ENCODE measurements at regions not wholly inside any gene's neighbourhood (a gene's known extent, or its start where the extent isn't known, plus 50 kb on each side); places are given as distances from the start of the nearest gene placed in this dataset.

GRCh38 chr2:217706095-217706494 is 296.7 kb downstream of the TNS1 start:
- H2BK15ac ChIP-seq (replicated peaks; ENCODE audit: low read depth), result no peak overlapping the region
- no peak overlapping the region for H3K56ac ChIP-seq (ENCODE audit: low read length)
- no peak for DNase-seq
- no peak overlapping the region for H2AK5ac ChIP-seq (ENCODE audit: low read length)
- H2BK120ac ChIP-seq (ENCODE audit: low read depth, low read length), result no peak overlapping the region
- no peak overlapping the region for H3K18ac ChIP-seq (ENCODE audit: low read length)
- no peaks in the 10 kb centered on the region for H3K79me1 ChIP-seq (ENCODE audit: low read length)
- peaks cover 6% of the 10 kb centered on the region for H3K4me1 ChIP-seq (ENCODE audit: control insufficient read depth, low read depth, low read length)
- H3K79me2 ChIP-seq (ENCODE audit: control insufficient read depth, insufficient read depth, low read length), result no peaks in the 10 kb centered on the region
- WGBS (ENCODE audit: extremely low coverage, insufficient coverage, low lambda C conversion rate), result no CpG with 5 or more reads among the region's 1 CpG
- H3K4me2 ChIP-seq (ENCODE audit: low read length), result no peak overlapping the region
- H3K4ac ChIP-seq (ENCODE audit: low read depth, low read length), result no peak overlapping the region
- H3K23ac ChIP-seq (ENCODE audit: low read length), result no peak overlapping the region
- H4K8ac ChIP-seq (ENCODE audit: low read depth, low read length), result no peak overlapping the region
- H3K9ac ChIP-seq (ENCODE audit: low read length), result no peak overlapping the region
- no peak overlapping the region for H3K27ac ChIP-seq (ENCODE audit: low read depth, low read length)
- H3K27me3 ChIP-seq (ENCODE audit: insufficient read depth, low read length, poor library complexity), result no peaks in the 10 kb centered on the region
- no peak overlapping the region for H2BK5ac ChIP-seq (ENCODE audit: low read length)
- H4K5ac ChIP-seq (ENCODE audit: low read length), result no peak overlapping the region
- H3K36me3 ChIP-seq (ENCODE audit: control insufficient read depth, insufficient read depth, low read length), result no peaks in the 10 kb centered on the region
- H3K4me3 ChIP-seq (ENCODE audit: low read length), result no peak overlapping the region

DNA sequence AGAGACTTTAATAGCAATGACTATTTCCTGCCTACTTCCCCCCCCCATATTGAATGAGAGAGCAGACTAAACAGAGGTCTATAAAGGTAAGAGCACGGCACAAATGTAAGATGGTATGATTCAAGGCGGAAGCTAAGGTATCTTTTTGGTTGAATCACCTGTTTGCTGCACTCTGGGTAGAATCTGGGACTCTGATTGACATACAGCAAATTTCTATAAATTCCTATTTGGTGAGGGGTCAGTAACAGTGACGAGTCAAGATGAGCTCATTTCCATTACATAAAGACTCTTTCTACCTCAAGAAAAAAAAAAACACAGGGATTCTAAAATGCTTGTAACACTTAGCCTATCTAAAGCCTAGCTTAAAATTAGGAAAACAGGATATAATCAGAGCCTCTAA is 297.3 kb downstream of the TNS1 start:
- no peak overlapping the region for H3K4me3 ChIP-seq (ENCODE audit: low read length)
- H3K79me2 ChIP-seq (ENCODE audit: control insufficient read depth, insufficient read depth, low read length), result no peaks in the 10 kb centered on the region
- no peak overlapping the region for H3K27ac ChIP-seq (ENCODE audit: low read depth, low read length)
- H3K23ac ChIP-seq (ENCODE audit: low read length), result no peak overlapping the region
- H3K9ac ChIP-seq (ENCODE audit: low read length), result no peak overlapping the region
- H3K4me1 ChIP-seq (ENCODE audit: control insufficient read depth, low read depth, low read length), result peaks cover 6% of the 10 kb centered on the region
- no peaks in the 10 kb centered on the region for H3K27me3 ChIP-seq (ENCODE audit: insufficient read depth, low read length, poor library complexity)
- no peak overlapping the region for H4K5ac ChIP-seq (ENCODE audit: low read length)
- no peak overlapping the region for H2BK120ac ChIP-seq (ENCODE audit: low read depth, low read length)
- H3K56ac ChIP-seq (ENCODE audit: low read length), result no peak overlapping the region
- no peak overlapping the region for H3K4ac ChIP-seq (ENCODE audit: low read depth, low read length)
- no peak overlapping the region for H2BK5ac ChIP-seq (ENCODE audit: low read length)
- DNase-seq, result no peak
- no peak overlapping the region for H3K18ac ChIP-seq (ENCODE audit: low read length)
- no peak overlapping the region for H2BK15ac ChIP-seq (replicated peaks; ENCODE audit: low read depth)
- H3K79me1 ChIP-seq (ENCODE audit: low read length), result no peaks in the 10 kb centered on the region
- H3K36me3 ChIP-seq (ENCODE audit: control insufficient read depth, insufficient read depth, low read length), result no peaks in the 10 kb centered on the region
- no peak overlapping the region for H4K8ac ChIP-seq (ENCODE audit: low read depth, low read length)
- WGBS (ENCODE audit: extremely low coverage, insufficient coverage, low lambda C conversion rate), result no CpG with 5 or more reads among the region's 3 CpGs
- H2AK5ac ChIP-seq (ENCODE audit: low read length), result no peak overlapping the region
- no peak overlapping the region for H3K4me2 ChIP-seq (ENCODE audit: low read length)

DNA sequence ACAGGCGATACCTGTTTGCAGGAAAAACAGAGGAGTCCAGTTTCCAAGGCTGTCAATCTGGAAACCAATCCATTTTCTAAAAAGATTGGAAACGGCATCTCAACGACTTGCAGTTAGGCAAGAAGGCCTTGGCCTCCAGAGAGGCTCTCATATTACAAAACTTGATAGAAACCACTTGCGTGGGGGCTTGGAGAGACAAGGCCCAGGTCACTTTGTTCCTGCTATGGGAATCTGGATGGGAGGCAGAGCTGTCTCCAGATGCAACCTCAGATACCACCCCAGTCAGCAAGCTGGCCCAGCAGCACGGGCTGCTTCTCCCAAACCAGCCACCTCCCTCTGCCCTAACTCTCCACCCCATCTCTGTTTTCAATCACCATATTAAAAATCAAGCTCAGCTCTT is 298.8 kb downstream of the TNS1 start:
- Histone ChIP-seq H3K4me1 (ENCODE audit: control insufficient read depth, low read depth, low read length) (no peaks in the 10 kb centered on the region), H2BK15ac (replicated peaks; ENCODE audit: low read depth) (no peak overlapping the region), H3K27ac (ENCODE audit: low read depth, low read length) (no peak overlapping the region), H3K18ac (ENCODE audit: low read length) (no peak overlapping the region), H3K4me3 (ENCODE audit: low read length) (no peak overlapping the region), H4K8ac (ENCODE audit: low read depth, low read length) (no peak overlapping the region), H3K56ac (ENCODE audit: low read length) (no peak overlapping the region), H2BK5ac (ENCODE audit: low read length) (no peak overlapping the region), H3K36me3 (ENCODE audit: control insufficient read depth, insufficient read depth, low read length) (no peaks in the 10 kb centered on the region), H3K79me1 (ENCODE audit: low read length) (no peaks in the 10 kb centered on the region), H3K9ac (ENCODE audit: low read length) (no peak overlapping the region), H3K4ac (ENCODE audit: low read depth, low read length) (no peak overlapping the region), H4K5ac (ENCODE audit: low read length) (no peak overlapping the region), H3K4me2 (ENCODE audit: low read length) (no peak overlapping the region), H3K23ac (ENCODE audit: low read length) (no peak overlapping the region), H3K27me3 (ENCODE audit: insufficient read depth, low read length, poor library complexity) (no peaks in the 10 kb centered on the region), H3K79me2 (ENCODE audit: control insufficient read depth, insufficient read depth, low read length) (no peaks in the 10 kb centered on the region), H2BK120ac (ENCODE audit: low read depth, low read length) (no peak overlapping the region), H2AK5ac (ENCODE audit: low read length) (no peak overlapping the region)
- no peak for DNase-seq
- WGBS (ENCODE audit: extremely low coverage, insufficient coverage, low lambda C conversion rate), result no CpG with 5 or more reads among the region's 5 CpGs

GRCh38 chr2:217703102-217703501 is 299.7 kb downstream of the TNS1 start:
- Histone ChIP-seq H2BK5ac (ENCODE audit: low read length) (no peak overlapping the region), H3K9ac (ENCODE audit: low read length) (no peak overlapping the region), H4K8ac (ENCODE audit: low read depth, low read length) (no peak overlapping the region), H2AK5ac (ENCODE audit: low read length) (no peak overlapping the region), H3K56ac (ENCODE audit: low read length) (no peak overlapping the region), H2BK120ac (ENCODE audit: low read depth, low read length) (no peak overlapping the region), H3K79me1 (ENCODE audit: low read length) (no peaks in the 10 kb centered on the region), H3K18ac (ENCODE audit: low read length) (no peak overlapping the region), H3K27ac (ENCODE audit: low read depth, low read length) (no peak overlapping the region), H3K4me3 (ENCODE audit: low read length) (no peak overlapping the region), H2BK15ac (replicated peaks; ENCODE audit: low read depth) (no peak overlapping the region), H3K27me3 (ENCODE audit: insufficient read depth, low read length, poor library complexity) (no peaks in the 10 kb centered on the region), H4K5ac (ENCODE audit: low read length) (no peak overlapping the region), H3K4me2 (ENCODE audit: low read length) (no peak overlapping the region), H3K79me2 (ENCODE audit: control insufficient read depth, insufficient read depth, low read length) (no peaks in the 10 kb centered on the region), H3K36me3 (ENCODE audit: control insufficient read depth, insufficient read depth, low read length) (no peaks in the 10 kb centered on the region), H3K4me1 (ENCODE audit: control insufficient read depth, low read depth, low read length) (no peaks in the 10 kb centered on the region), H3K4ac (ENCODE audit: low read depth, low read length) (no peak overlapping the region), H3K23ac (ENCODE audit: low read length) (no peak overlapping the region)
- WGBS (ENCODE audit: extremely low coverage, insufficient coverage, low lambda C conversion rate), result no CpG with 5 or more reads among the region's 5 CpGs
- DNase-seq, result no peak

DNA sequence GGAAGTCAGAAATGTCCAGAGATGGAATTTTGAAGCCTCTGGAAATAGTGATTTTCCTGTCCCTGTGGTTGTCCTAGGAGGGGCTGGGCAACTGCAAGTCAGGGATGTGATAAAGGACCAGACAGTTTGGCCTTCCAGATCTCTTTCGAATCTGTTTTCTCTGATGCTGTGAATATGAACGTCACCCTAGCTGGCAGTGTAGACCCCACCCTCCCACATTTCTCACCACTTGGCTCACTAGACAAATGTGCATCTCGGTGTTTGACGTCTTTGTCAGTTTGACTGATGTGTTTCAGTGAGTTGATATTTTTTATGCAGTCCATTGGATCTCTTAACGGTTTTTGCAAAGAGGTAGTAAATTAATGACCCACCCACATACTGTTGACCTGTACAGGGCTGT is 301.2 kb downstream of the TNS1 start:
- no peak overlapping the region for H3K4me2 ChIP-seq (ENCODE audit: low read length)
- no peak overlapping the region for H2BK15ac ChIP-seq (replicated peaks; ENCODE audit: low read depth)
- H3K27ac ChIP-seq (ENCODE audit: low read depth, low read length), result no peak overlapping the region
- H3K79me1 ChIP-seq (ENCODE audit: low read length), result no peaks in the 10 kb centered on the region
- no peak overlapping the region for H3K4ac ChIP-seq (ENCODE audit: low read depth, low read length)
- no peak overlapping the region for H3K56ac ChIP-seq (ENCODE audit: low read length)
- H2BK5ac ChIP-seq (ENCODE audit: low read length), result no peak overlapping the region
- H3K79me2 ChIP-seq (ENCODE audit: control insufficient read depth, insufficient read depth, low read length), result no peaks in the 10 kb centered on the region
- no peaks in the 10 kb centered on the region for H3K4me1 ChIP-seq (ENCODE audit: control insufficient read depth, low read depth, low read length)
- no peak overlapping the region for H3K18ac ChIP-seq (ENCODE audit: low read length)
- no peak overlapping the region for H3K4me3 ChIP-seq (ENCODE audit: low read length)
- H2AK5ac ChIP-seq (ENCODE audit: low read length), result no peak overlapping the region
- no CpG with 5 or more reads among the region's 5 CpGs for WGBS (ENCODE audit: extremely low coverage, insufficient coverage, low lambda C conversion rate)
- DNase-seq, result no peak
- H3K36me3 ChIP-seq (ENCODE audit: control insufficient read depth, insufficient read depth, low read length), result no peaks in the 10 kb centered on the region
- H4K5ac ChIP-seq (ENCODE audit: low read length), result no peak overlapping the region
- no peak overlapping the region for H3K9ac ChIP-seq (ENCODE audit: low read length)
- no peak overlapping the region for H3K23ac ChIP-seq (ENCODE audit: low read length)
- H4K8ac ChIP-seq (ENCODE audit: low read depth, low read length), result no peak overlapping the region
- H2BK120ac ChIP-seq (ENCODE audit: low read depth, low read length), result no peak overlapping the region
- H3K27me3 ChIP-seq (ENCODE audit: insufficient read depth, low read length, poor library complexity), result no peaks in the 10 kb centered on the region

DNA sequence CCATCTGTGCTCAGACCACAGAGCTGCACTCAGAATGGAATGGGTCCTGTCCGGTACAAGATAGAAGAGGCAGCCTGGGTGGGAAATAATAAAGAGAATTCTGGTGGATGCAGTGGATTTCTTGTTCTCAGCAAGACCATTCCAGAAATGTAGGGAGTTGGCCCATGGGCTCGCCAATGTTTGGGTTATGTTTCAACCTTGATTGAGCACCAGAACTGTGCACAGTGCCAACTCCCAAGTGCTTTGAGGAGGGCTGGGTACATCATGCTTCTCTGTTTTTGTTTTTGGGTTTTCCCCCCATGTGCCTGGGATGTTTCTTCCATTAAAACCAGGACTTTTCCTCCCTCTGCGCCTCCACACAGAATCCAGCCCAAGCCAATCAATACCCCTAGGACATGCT is 304.1 kb downstream of the TNS1 start:
- DNase-seq, result no peak
- no peaks in the 10 kb centered on the region for H3K4me1 ChIP-seq (ENCODE audit: control insufficient read depth, low read depth, low read length)
- WGBS (ENCODE audit: extremely low coverage, insufficient coverage, low lambda C conversion rate), result no CpG with 5 or more reads among the region's 3 CpGs

More for the DNA sequence above, 304.1 kb downstream of the TNS1 start:
- Histone ChIP-seq H2BK5ac (ENCODE audit: low read length) (no peak overlapping the region), H3K4me3 (ENCODE audit: low read length) (no peak overlapping the region), H4K5ac (ENCODE audit: low read length) (no peak overlapping the region), H2BK120ac (ENCODE audit: low read depth, low read length) (no peak overlapping the region), H3K27ac (ENCODE audit: low read depth, low read length) (no peak overlapping the region), H3K79me1 (ENCODE audit: low read length) (no peaks in the 10 kb centered on the region), H3K9ac (ENCODE audit: low read length) (no peak overlapping the region), H4K8ac (ENCODE audit: low read depth, low read length) (no peak overlapping the region), H3K23ac (ENCODE audit: low read length) (no peak overlapping the region), H3K18ac (ENCODE audit: low read length) (no peak overlapping the region), H2BK15ac (replicated peaks; ENCODE audit: low read depth) (no peak overlapping the region), H2AK5ac (ENCODE audit: low read length) (no peak overlapping the region), H3K36me3 (ENCODE audit: control insufficient read depth, insufficient read depth, low read length) (no peaks in the 10 kb centered on the region), H3K4ac (ENCODE audit: low read depth, low read length) (no peak overlapping the region), H3K79me2 (ENCODE audit: control insufficient read depth, insufficient read depth, low read length) (no peaks in the 10 kb centered on the region), H3K56ac (ENCODE audit: low read length) (no peak overlapping the region), H3K27me3 (ENCODE audit: insufficient read depth, low read length, poor library complexity) (no peaks in the 10 kb centered on the region), H3K4me2 (ENCODE audit: low read length) (no peak overlapping the region)
